GM23248 (cell line): ENCODE measurements at regions not wholly inside any gene's neighbourhood (a gene's known extent, or its start where the extent isn't known, plus 50 kb on each side); places are given as distances from the start of the nearest gene placed in this dataset.

Experiments
- EZH2 ChIP-seq: fragments of 200-600 bp; sonication (generic); IDR thresholded peaks from 2 replicates; pipeline ENCODE4 v1.6.1; 2018; ENCODE audit warnings: antibody characterized with exemption, mild to moderate bottlenecking; ENCODE audit not compliant: insufficient read depth, poor library complexity, severe bottlenecking
- EZH2phosphoT487 ChIP-seq: fragments of 200-600 bp; sonication (generic); IDR thresholded peaks from 2 replicates; pipeline ENCODE4 v1.6.1; 2018; ENCODE audit warnings: antibody characterized with exemption, moderate library complexity, mild to moderate bottlenecking, low read depth; ENCODE audit not compliant: insufficient read depth

- TF ChIP-seq EZH2 (no peak), EZH2phosphoT487 (no peak)
These were observed 205.2 kb downstream of the SP3 start for GRCh38 chr2:173759959-173760358.
